OCI-LY7 (cell line): ENCODE measurements at regions not wholly inside any gene's neighbourhood (a gene's known extent, or its start where the extent isn't known, plus 50 kb on each side); places are given as distances from the start of the nearest gene placed in this dataset.

ENCODE experiments used
- BruUV-seq: library from RNA; stranded (reverse); fragments of 400-500 nt; replicated peaks from 2 replicates; lab custom pipeline; 2021; lab: Mats Ljungman, UMichigan
- CTCF ChIA-PET: fragments of 300-600 bp; sonication (Branson Sonifier 250); formaldehyde crosslinking; loops from one replicate; lab custom pipeline; 2022; ENCODE audit warnings: antibody characterized with exemption; ENCODE audit not compliant: unreplicated experiment; lab: Charles Lee
- POLR2A ChIA-PET: fragments of 300-600 bp; sonication (Branson Sonifier 250); formaldehyde crosslinking; loops from one replicate; lab custom pipeline; 2022; ENCODE audit warnings: antibody characterized with exemption; lab: Charles Lee
- DNase-seq: peaks from one replicate; pipeline ENCODE4 v3.0.0-alpha.2; 2015; ENCODE audit warnings: low spot score
- H2AFZ ChIP-seq: fragments of 200-600 bp; sonication (generic), shearing (Covaris generic); 2 replicates; pipeline ENCODE4 v1.6.1; 2014; ENCODE audit warnings: mild to moderate bottlenecking, antibody characterized with exemption, low read length, moderate library complexity
- H3K27ac ChIP-seq: fragments of 200-600 bp; sonication (generic); 2 replicates; pipeline ENCODE4 v1.5.1; 2014; ENCODE audit warnings: mixed run types, low read depth, mild to moderate bottlenecking, moderate library complexity, low read length, inconsistent platforms; ENCODE audit not compliant: poor library complexity, severe bottlenecking
- H3K36me3 ChIP-seq: fragments of 200-600 bp; sonication (generic); 2 replicates; pipeline ENCODE4 v1.6.1; 2014; ENCODE audit warnings: mild to moderate bottlenecking, antibody characterized with exemption, low read length, moderate library complexity, mixed read lengths; ENCODE audit not compliant: insufficient read depth
- H3K4me1 ChIP-seq: fragments of 200-600 bp; sonication (generic); 2 replicates; pipeline ENCODE4 v1.5.1; 2014; ENCODE audit warnings: mild to moderate bottlenecking, low read length; ENCODE audit not compliant: insufficient read depth, poor library complexity, severe bottlenecking
- H3K4me2 ChIP-seq: fragments of 200-600 bp; sonication (generic); 2 replicates; pipeline ENCODE4 v1.6.1; 2014; ENCODE audit warnings: mild to moderate bottlenecking, low read length
- H3K4me3 ChIP-seq: fragments of 200-600 bp; sonication (generic); 2 replicates; pipeline ENCODE4 v1.5.1; 2014; ENCODE audit warnings: mild to moderate bottlenecking, low read depth, low read length; ENCODE audit not compliant: poor library complexity, severe bottlenecking
- H3K79me2 ChIP-seq: fragments of 200-600 bp; sonication (generic); 2 replicates; pipeline ENCODE4 v1.6.1; 2016; ENCODE audit warnings: low read depth, mild to moderate bottlenecking, low read length, moderate library complexity, mixed read lengths; ENCODE audit not compliant: insufficient read depth
- H3K9me2 ChIP-seq: fragments of 200-600 bp; sonication (generic); 2 replicates; pipeline ENCODE4 v1.6.1; 2016; ENCODE audit warnings: mild to moderate bottlenecking, low read length, mixed read lengths; ENCODE audit not compliant: insufficient read depth
- H3K9me3 ChIP-seq: fragments of 200-600 bp; sonication (generic); 2 replicates; pipeline ENCODE4 v1.6.1; 2014; ENCODE audit warnings: mild to moderate bottlenecking, mixed run types, low read length, mixed read lengths
- H4K20me1 ChIP-seq: fragments of 200-600 bp; sonication (generic); 2 replicates; pipeline ENCODE4 v1.6.1; 2014; ENCODE audit warnings: mild to moderate bottlenecking, antibody characterized with exemption, low read length, moderate library complexity, mixed read lengths; ENCODE audit not compliant: insufficient read depth
- CTCF ChIP-seq: fragments of 200-600 bp; sonication (generic); conservative IDR thresholded peaks from 2 replicates; pipeline ENCODE4 v1.5.1; 2014; ENCODE audit warnings: mild to moderate bottlenecking, antibody characterized with exemption, low read length, moderate library complexity, mixed read lengths
- EZH2phosphoT487 ChIP-seq: fragments of 200-600 bp; sonication (generic); IDR thresholded peaks from 2 replicates; pipeline ENCODE4 v1.6.1; 2018; ENCODE audit warnings: low read depth, borderline replicate concordance, mild to moderate bottlenecking, mixed run types, antibody characterized with exemption, low read length, moderate library complexity, mixed read lengths
- intact Hi-C: fragments of 100-400 bp; cut with micrococcal nuclease; formaldehyde crosslinking; loops from one replicate; pipeline ENCODE4 v1.10.0; 2022; ENCODE audit not compliant: unreplicated experiment

- Histone ChIP-seq H3K4me3 (no peak overlapping the region), H3K36me3 (no peaks in the 10 kb centered on the region), H3K27ac (no peak overlapping the region), H4K20me1 (no peaks in the 10 kb centered on the region), H3K9me2 (no peaks in the 10 kb centered on the region), H2AFZ (no peak overlapping the region), H3K4me1 (no peaks in the 10 kb centered on the region), H3K9me3 (no peaks in the 10 kb centered on the region), H3K4me2 (no peak overlapping the region), H3K79me2 (no peaks in the 10 kb centered on the region)
- BruUV-seq, result no TSS peak
- ChIA-PET POLR2A (no interaction called here), CTCF (no interaction called here)
- intact Hi-C loops, result no loop called here
- TF ChIP-seq CTCF (no peak), EZH2phosphoT487 (no peak)
- DNase-seq, result no peak
These were observed 157.5 kb upstream of the RGMA start for GRCh38 chr15:93246266-93247242.

- ChIA-PET CTCF (no interaction called here), POLR2A (no interaction called here)
- Histone ChIP-seq H3K4me3 (no peak overlapping the region), H2AFZ (no peak overlapping the region), H3K27ac (no peak overlapping the region), H3K79me2 (no peaks in the 10 kb centered on the region), H4K20me1 (no peaks in the 10 kb centered on the region), H3K9me2 (no peaks in the 10 kb centered on the region), H3K36me3 (no peaks in the 10 kb centered on the region), H3K9me3 (no peaks in the 10 kb centered on the region), H3K4me1 (no peaks in the 10 kb centered on the region), H3K4me2 (no peak overlapping the region)
- BruUV-seq, result no TSS peak
- intact Hi-C loops, result no loop called here
- no peak for TF ChIP-seq EZH2phosphoT487
- no peak for TF ChIP-seq CTCF
- no peak for DNase-seq
These were observed 156.6 kb upstream of the RGMA start for GRCh38 chr15:93245661-93246042.
